CD14-positive monocyte (primary cell): ENCODE measurements at regions not wholly inside any gene's neighbourhood (a gene's known extent, or its start where the extent isn't known, plus 50 kb on each side); places are given as distances from the start of the nearest gene placed in this dataset.

Experiments
- DNase-seq, 3 donors: peaks; one replicate each; pipeline ENCODE4 v3.0.0-alpha.2; 2011 to 2022
- H2AFZ ChIP-seq: 2 replicates; pipeline ENCODE4 v1.6.0; 2012; ENCODE audit warnings: mild to moderate bottlenecking, low read depth, low read length, inconsistent platforms; ENCODE audit not compliant: insufficient read depth, poor library complexity, severe bottlenecking
- H3K27ac ChIP-seq, 2 donors: 1 replicate in 1 of 2; 2 replicates in 1 of 2; pipeline ENCODE4 v1.5.1; 2012 to 2013; ENCODE audit warnings: low read length in 2 of 2, control low read depth in 1 of 2, inconsistent platforms in 1 of 2, low read depth in 1 of 2, mild to moderate bottlenecking in 1 of 2
- H3K27me3 ChIP-seq, 2 donors: one replicate each; pipeline versions ENCODE4 v1.6.0 to v1.6.1; 2011 to 2013; ENCODE audit warnings: low read length in 2 of 2; ENCODE audit not compliant: control insufficient read depth in 2 of 2, insufficient read depth in 2 of 2
- H3K36me3 ChIP-seq, 2 donors: replicated peaks in 1 of 2; 1 replicate in 1 of 2; 2 replicates in 1 of 2; pipeline versions ENCODE4 v1.5.1 to v1.6.1; 2012 to 2013; ENCODE audit warnings: low read length in 2 of 2, control low read depth in 1 of 2, inconsistent platforms in 1 of 2, mild to moderate bottlenecking in 1 of 2; ENCODE audit not compliant: insufficient read depth in 2 of 2, control insufficient read depth in 1 of 2
- H3K4me1 ChIP-seq, 2 donors: 1 replicate in 1 of 2; 2 replicates in 1 of 2; pipeline versions ENCODE4 v1.5.1 to v1.6.1; 2012 to 2013; ENCODE audit warnings: low read length in 2 of 2, control low read depth in 1 of 2, inconsistent platforms in 1 of 2, mild to moderate bottlenecking in 1 of 2, moderate library complexity in 1 of 2; ENCODE audit not compliant: insufficient read depth in 2 of 2, control insufficient read depth in 1 of 2
- H3K4me2 ChIP-seq: replicated peaks from 2 replicates; pipeline ENCODE3; 2012; ENCODE audit warnings: low read length, moderate library complexity, mild to moderate bottlenecking; ENCODE audit not compliant: poor library complexity, severe bottlenecking; ENCODE audit errors: extremely low read depth
- H3K4me3 ChIP-seq, 3 experiments: fragments of 200-600 bp in 1 of 3; sonication (generic) in 1 of 3; replicated peaks in 1 of 3; 1 replicate in 2 of 3; 2 replicates in 1 of 3; pipeline ENCODE4 v1.5.1; 2011 to 2013; ENCODE audit warnings: low read length in 3 of 3, mild to moderate bottlenecking in 3 of 3, control low read depth in 2 of 3, low read depth in 2 of 3, inconsistent platforms in 1 of 3, moderate library complexity in 1 of 3
- H3K79me2 ChIP-seq: 2 replicates; pipeline ENCODE4 v1.6.0; 2012; ENCODE audit warnings: mild to moderate bottlenecking, control low read depth, inconsistent platforms, low read length, moderate library complexity; ENCODE audit not compliant: insufficient read depth
- H3K9ac ChIP-seq: 2 replicates; pipeline ENCODE4 v1.6.0; 2017; ENCODE audit warnings: low read length, mild to moderate bottlenecking; ENCODE audit not compliant: insufficient read depth, poor library complexity, severe bottlenecking
- H3K9me3 ChIP-seq, 2 donors: replicated peaks in 1 of 2; 1 replicate in 1 of 2; 2 replicates in 1 of 2; pipeline versions ENCODE4 v1.5.1 to v1.6.1; 2012 to 2013; ENCODE audit warnings: low read length in 2 of 2, control low read depth in 1 of 2; ENCODE audit not compliant: control insufficient read depth in 1 of 2, insufficient read depth in 1 of 2
- H4K20me1 ChIP-seq: 2 replicates; pipeline ENCODE4 v1.6.0; 2012; ENCODE audit warnings: mild to moderate bottlenecking, low read length, control low read depth, moderate library complexity; ENCODE audit not compliant: insufficient read depth
- H3K27ac Mint-ChIP-seq, 7 donors: one replicate each; pipeline ENCODE4 v1.8.0; 2020; ENCODE audit warnings: mild to moderate bottlenecking in 7 of 7, mixed read lengths in 7 of 7, moderate library complexity in 6 of 7, inconsistent platforms in 2 of 7
- H3K27me3 Mint-ChIP-seq, 3 donors: one replicate each; pipeline ENCODE4 v1.8.0; 2021 to 2022; ENCODE audit warnings: low read depth in 3 of 3, mild to moderate bottlenecking in 3 of 3, mixed read lengths in 3 of 3, moderate library complexity in 3 of 3, inconsistent platforms in 1 of 3
- H3K36me3 Mint-ChIP-seq, 2 donors: one replicate each; pipeline ENCODE4 v1.8.0; 2020; ENCODE audit warnings: mixed read lengths in 2 of 2, inconsistent platforms in 1 of 2, mild to moderate bottlenecking in 1 of 2
- H3K4me1 Mint-ChIP-seq: one replicate; pipeline ENCODE4 v1.8.0; 2020; ENCODE audit warnings: mild to moderate bottlenecking, mixed read lengths
- H3K4me3 Mint-ChIP-seq, 2 donors: one replicate each; pipeline ENCODE4 v1.8.0; 2020; ENCODE audit warnings: mild to moderate bottlenecking in 2 of 2, mixed read lengths in 2 of 2, moderate library complexity in 1 of 2
- H3K9me3 Mint-ChIP-seq, 7 donors: one replicate each; pipeline ENCODE4 v1.8.0; 2020 to 2022; ENCODE audit warnings: mixed read lengths in 7 of 7, mild to moderate bottlenecking in 6 of 7, moderate library complexity in 6 of 7, inconsistent platforms in 2 of 7
- CTCF ChIP-seq: fragments of 200-600 bp; IDR thresholded peaks from one replicate; pipeline ENCODE4 v1.8.0; 2022; ENCODE audit warnings: antibody characterized with exemption, mild to moderate bottlenecking
- WGBS: methylation state at CpG from one replicate; pipeline ENCODE4 v1.1.5; 2013; ENCODE audit warnings: missing lambda C conversion rate; ENCODE audit not compliant: insufficient coverage; 5-methylcytosine and 5-hydroxymethylcytosine counted together
- intact Hi-C, 2 donors: fragments of 100-400 bp; cut with micrococcal nuclease; formaldehyde crosslinking; loops; one replicate each; pipeline versions ENCODE4 v1.15.0 to v1.15.1; 2023

- Histone ChIP-seq H3K4me3 (no peak overlapping the region), H4K20me1 (no peaks in the 10 kb centered on the region), H2AFZ (no peak overlapping the region), H3K79me2 (no peaks in the 10 kb centered on the region), H3K27ac (no peak overlapping the region), H3K36me3 (no peaks in the 10 kb centered on the region), H3K4me1 (no peaks in the 10 kb centered on the region), H3K9ac (no peak overlapping the region), H3K4me2 (no peak overlapping the region), H3K27me3 (no peaks in the 10 kb centered on the region), H3K9me3 (no peaks in the 10 kb centered on the region)
- intact Hi-C loops, result no loop called here
- DNase-seq, result no peak
- H3K4me3 Mint-ChIP-seq, result no peak overlapping the region
- TF ChIP-seq CTCF, result no peak
- no peak overlapping the region for H3K27ac Mint-ChIP-seq
- WGBS, result no CpG with 5 or more reads among the region's 4 CpGs
- H3K36me3 Mint-ChIP-seq, result no peaks in the 10 kb centered on the region
- H3K4me1 Mint-ChIP-seq, result no peaks in the 10 kb centered on the region
- peaks cover 0 to 2% (median 0%) of the 10 kb centered on the region in 3 donors for H3K27me3 Mint-ChIP-seq
- peaks cover 0 to 2% (median 0%) of the 10 kb centered on the region in 7 donors for H3K9me3 Mint-ChIP-seq
Observed at GRCh38 chr5:107272954-107273353, 397.8 kb downstream of the EFNA5 start.

- WGBS, result 100% methylated on average over 2 of the region's 3 CpGs
- no peak for DNase-seq
- no peaks in the 10 kb centered on the region for H3K79me2 ChIP-seq
Observed at GRCh38 chr5:107272509-107272908, 398.2 kb downstream of the EFNA5 start.

More at GRCh38 chr5:107272509-107272908, 398.2 kb downstream of the EFNA5 start:
- no peak for TF ChIP-seq CTCF
- Histone ChIP-seq H2AFZ (no peak overlapping the region), H4K20me1 (no peaks in the 10 kb centered on the region), H3K9me3 (no peaks in the 10 kb centered on the region), H3K4me2 (no peak overlapping the region), H3K27ac (no peak overlapping the region), H3K36me3 (no peaks in the 10 kb centered on the region), H3K27me3 (no peaks in the 10 kb centered on the region), H3K4me3 (no peak overlapping the region), H3K4me1 (no peaks in the 10 kb centered on the region), H3K9ac (no peak overlapping the region)
- H3K36me3 Mint-ChIP-seq, result no peaks in the 10 kb centered on the region
- peaks cover 0 to 2% (median 0%) of the 10 kb centered on the region in 7 donors for H3K9me3 Mint-ChIP-seq
- no peaks in the 10 kb centered on the region for H3K4me1 Mint-ChIP-seq
- intact Hi-C loops, result no loop called here
- no peak overlapping the region for H3K4me3 Mint-ChIP-seq
- no peak overlapping the region for H3K27ac Mint-ChIP-seq
- H3K27me3 Mint-ChIP-seq, result peaks cover 0 to 2% (median 0%) of the 10 kb centered on the region in 3 donors
